ENCODE measurements at regions not wholly inside any gene's neighbourhood (a gene's known extent, or its start where the extent isn't known, plus 50 kb on each side); places are given as distances from the start of the nearest gene placed in this dataset.

GRCh38 chr14:71301611-71302010, 394.4 kb downstream of the PCNX1 start:
- H3K4me3 ChIP-seq, result no peak overlapping the region
- H3K36me3 ChIP-seq, result no peaks in the 10 kb centered on the region
- H3K9ac ChIP-seq (ENCODE audit: low read depth in 2 of 2, low read length in 2 of 2), result no peak overlapping the region
- H3K27me3 ChIP-seq, result no peaks in the 10 kb centered on the region
- H3K9me3 ChIP-seq, result no peaks in the 10 kb centered on the region
- no peak for TF ChIP-seq CTCF (IDR thresholded peaks at IDR 0.05)
- intact Hi-C loops (cut with DNase I), result no loop called here
- H3K27ac ChIP-seq, result no peak overlapping the region
- DNase-seq, result no peak
- no peaks in the 10 kb centered on the region for H3K4me1 ChIP-seq

GRCh38 chr14:71304690-71305089, 397.4 kb downstream of the PCNX1 start:
- no peak overlapping the region for H3K4me3 ChIP-seq
- intact Hi-C loops (cut with DNase I), result no loop called here
- H3K36me3 ChIP-seq, result no peaks in the 10 kb centered on the region
- no peak overlapping the region for H3K9ac ChIP-seq (ENCODE audit: low read depth in 2 of 2, low read length in 2 of 2)
- no peaks in the 10 kb centered on the region for H3K27me3 ChIP-seq
- no peaks in the 10 kb centered on the region for H3K9me3 ChIP-seq
- no peaks in the 10 kb centered on the region for H3K4me1 ChIP-seq
- no peak for DNase-seq
- no peak overlapping the region for H3K27ac ChIP-seq
- TF ChIP-seq CTCF (IDR thresholded peaks at IDR 0.05), result no peak

GRCh38 chr14:71308671-71309070, 401.4 kb downstream of the PCNX1 start:
- Histone ChIP-seq H3K4me1 (no peaks in the 10 kb centered on the region), H3K36me3 (no peaks in the 10 kb centered on the region), H3K9me3 (no peaks in the 10 kb centered on the region), H3K4me3 (no peak overlapping the region), H3K27ac (no peak overlapping the region), H3K27me3 (no peaks in the 10 kb centered on the region), H3K9ac (ENCODE audit: low read depth in 2 of 2, low read length in 2 of 2) (no peak overlapping the region)
- DNase-seq, result no peak
- no peak for TF ChIP-seq CTCF (IDR thresholded peaks at IDR 0.05)
- intact Hi-C loops (cut with DNase I), result no loop called here

GRCh38 chr14:71309756-71310155, 402.5 kb downstream of the PCNX1 start:
- H3K9ac ChIP-seq (ENCODE audit: low read depth in 2 of 2, low read length in 2 of 2), result no peak overlapping the region
- no peaks in the 10 kb centered on the region for H3K4me1 ChIP-seq
- H3K27ac ChIP-seq, result no peak overlapping the region
- H3K27me3 ChIP-seq, result no peaks in the 10 kb centered on the region
- no peak for TF ChIP-seq CTCF (IDR thresholded peaks at IDR 0.05)
- no peak overlapping the region for H3K4me3 ChIP-seq
- DNase-seq, result no peak
- no peaks in the 10 kb centered on the region for H3K9me3 ChIP-seq
- no peaks in the 10 kb centered on the region for H3K36me3 ChIP-seq
- intact Hi-C loops (cut with DNase I), result no loop called here

GRCh38 chr14:71311061-71311460, 403.8 kb downstream of the PCNX1 start:
- DNase-seq, result no peak
- no peaks in the 10 kb centered on the region for H3K4me1 ChIP-seq
- H3K9me3 ChIP-seq, result no peaks in the 10 kb centered on the region
- no peaks in the 10 kb centered on the region for H3K36me3 ChIP-seq
- intact Hi-C loops (cut with DNase I), result no loop called here
- TF ChIP-seq CTCF (IDR thresholded peaks at IDR 0.05), result no peak
- H3K4me3 ChIP-seq, result no peak overlapping the region
- H3K27ac ChIP-seq, result no peak overlapping the region
- no peaks in the 10 kb centered on the region for H3K27me3 ChIP-seq
- H3K9ac ChIP-seq (ENCODE audit: low read depth in 2 of 2, low read length in 2 of 2), result no peak overlapping the region

- TF ChIP-seq CTCF (IDR thresholded peaks at IDR 0.05), result no peak
- H3K4me1 ChIP-seq, result no peaks in the 10 kb centered on the region
- H3K9me3 ChIP-seq, result no peaks in the 10 kb centered on the region
- no peak overlapping the region for H3K27ac ChIP-seq
- H3K4me3 ChIP-seq, result no peak overlapping the region
- intact Hi-C loops (cut with DNase I), result no loop called here
- no peaks in the 10 kb centered on the region for H3K36me3 ChIP-seq
- H3K27me3 ChIP-seq, result no peaks in the 10 kb centered on the region
- no peak overlapping the region for H3K9ac ChIP-seq (ENCODE audit: low read depth in 2 of 2, low read length in 2 of 2)
- no peak for DNase-seq
Measured at GRCh38 chr14:71314717-71315116, 407.5 kb downstream of the PCNX1 start.

Data from colonic mucosa (tissue), 4 donors.